ENCODE measurements at regions not wholly inside any gene's neighbourhood (a gene's known extent, or its start where the extent isn't known, plus 50 kb on each side); places are given as distances from the start of the nearest gene placed in this dataset.

DNA sequence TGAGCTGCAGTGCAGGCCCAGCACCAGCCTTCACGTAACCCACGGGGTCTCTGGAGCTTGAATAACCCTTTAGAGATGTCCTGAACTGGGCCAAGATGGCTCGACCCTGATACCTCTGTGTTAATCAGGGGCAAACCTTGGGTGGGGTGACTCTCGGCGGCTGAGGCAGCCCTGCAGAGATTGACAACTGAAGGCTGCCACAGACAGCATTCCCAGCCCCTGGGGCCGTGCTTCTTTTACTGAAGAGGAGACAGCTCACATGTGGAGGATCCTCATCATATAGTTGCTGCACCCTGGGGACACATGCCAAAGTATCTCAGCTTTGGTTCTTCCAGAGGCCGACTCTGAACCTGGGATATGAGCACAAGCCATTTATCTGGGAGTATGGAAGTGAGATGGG is 57.3 kb upstream of the PTGFRN start:
- TF ChIP-seq, protein P1, sequence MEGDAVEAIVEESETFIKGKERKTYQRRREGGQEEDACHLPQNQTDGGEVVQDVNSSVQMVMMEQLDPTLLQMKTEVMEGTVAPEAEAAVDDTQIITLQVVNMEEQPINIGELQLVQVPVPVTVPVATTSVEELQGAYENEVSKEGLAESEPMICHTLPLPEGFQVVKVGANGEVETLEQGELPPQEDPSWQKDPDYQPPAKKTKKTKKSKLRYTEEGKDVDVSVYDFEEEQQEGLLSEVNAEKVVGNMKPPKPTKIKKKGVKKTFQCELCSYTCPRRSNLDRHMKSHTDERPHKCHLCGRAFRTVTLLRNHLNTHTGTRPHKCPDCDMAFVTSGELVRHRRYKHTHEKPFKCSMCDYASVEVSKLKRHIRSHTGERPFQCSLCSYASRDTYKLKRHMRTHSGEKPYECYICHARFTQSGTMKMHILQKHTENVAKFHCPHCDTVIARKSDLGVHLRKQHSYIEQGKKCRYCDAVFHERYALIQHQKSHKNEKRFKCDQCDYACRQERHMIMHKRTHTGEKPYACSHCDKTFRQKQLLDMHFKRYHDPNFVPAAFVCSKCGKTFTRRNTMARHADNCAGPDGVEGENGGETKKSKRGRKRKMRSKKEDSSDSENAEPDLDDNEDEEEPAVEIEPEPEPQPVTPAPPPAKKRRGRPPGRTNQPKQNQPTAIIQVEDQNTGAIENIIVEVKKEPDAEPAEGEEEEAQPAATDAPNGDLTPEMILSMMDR (IDR thresholded peaks at IDR 0.05): no peak
- TF ChIP-seq POLR2A (IDR thresholded peaks at IDR 0.05): no peak

Data from esophagus squamous epithelium (tissue), 4 donors.